Dermis blood vessel endothelial cell (primary cell): ENCODE measurements at regions not wholly inside any gene's neighbourhood (a gene's known extent, or its start where the extent isn't known, plus 50 kb on each side); places are given as distances from the start of the nearest gene placed in this dataset.

Experiments used
- DNase-seq: peaks from one replicate; pipeline ENCODE4 v3.0.0; 2010

GRCh38 chr18:38415811-38416210, 850.2 kb upstream of the CELF4 start:
- DNase-seq = no peak

- DNase-seq = no peak
Observed at GRCh38 chr18:38413193-38413592, 847.6 kb upstream of the CELF4 start.

GRCh38 chr18:38406607-38407006, 841.0 kb upstream of the CELF4 start:
- DNase-seq = no peak

- no peak for DNase-seq
Observed at GRCh38 chr18:38402509-38402908, 836.9 kb upstream of the CELF4 start.

- no peak for DNase-seq
Observed at GRCh38 chr18:38397094-38397493, 831.5 kb upstream of the CELF4 start.

GRCh38 chr18:38386146-38386545, 820.5 kb upstream of the CELF4 start:
- no peak for DNase-seq

GRCh38 chr18:38369772-38370690, 804.4 kb upstream of the CELF4 start:
- no peak for DNase-seq

- DNase-seq = no peak
Observed at GRCh38 chr18:38368886-38369285, 803.3 kb upstream of the CELF4 start.

GRCh38 chr18:38368246-38368645, 802.6 kb upstream of the CELF4 start:
- DNase-seq = no peak

- no peak for DNase-seq
Observed at GRCh38 chr18:38367473-38367872, 801.9 kb upstream of the CELF4 start.

GRCh38 chr18:38362286-38362792, 796.7 kb upstream of the CELF4 start:
- no peak for DNase-seq

- DNase-seq = no peak
Observed at GRCh38 chr18:38358805-38359657, 793.4 kb upstream of the CELF4 start.

- no peak for DNase-seq
Observed at GRCh38 chr18:38353149-38353548, 787.6 kb upstream of the CELF4 start.

- DNase-seq = no peak
Observed at GRCh38 chr18:38350141-38350540, 784.5 kb upstream of the CELF4 start.

GRCh38 chr18:38330573-38330972, 765.0 kb upstream of the CELF4 start:
- no peak for DNase-seq

- DNase-seq = no peak
Observed at GRCh38 chr18:38329145-38329544, 763.5 kb upstream of the CELF4 start.

GRCh38 chr18:38322206-38322605, 756.6 kb upstream of the CELF4 start:
- DNase-seq = no peak

GRCh38 chr18:38321262-38321661, 755.7 kb upstream of the CELF4 start:
- DNase-seq = no peak

- DNase-seq = no peak
Observed at GRCh38 chr18:38318416-38318815, 752.8 kb upstream of the CELF4 start.

GRCh38 chr18:38313831-38314230, 748.2 kb upstream of the CELF4 start:
- DNase-seq = no peak

- DNase-seq = no peak
Observed at GRCh38 chr18:38312532-38312931, 746.9 kb upstream of the CELF4 start.

GRCh38 chr18:38310936-38311335, 745.3 kb upstream of the CELF4 start:
- no peak for DNase-seq

- no peak for DNase-seq
Observed at GRCh38 chr18:38307914-38308313, 742.3 kb upstream of the CELF4 start.

GRCh38 chr18:38305961-38306360, 740.4 kb upstream of the CELF4 start:
- no peak for DNase-seq
